ENCODE measurements at regions not wholly inside any gene's neighbourhood (a gene's known extent, or its start where the extent isn't known, plus 50 kb on each side); places are given as distances from the start of the nearest gene placed in this dataset.
A peak's percentile ranks its signal among the peaks of the same experiment; 100 is the strongest.

GRCh38 chr2:198471291-198471690, 666.9 kb downstream of the PLCL1 start:
- H3K4me3 ChIP-seq (ENCODE audit: low read length), result no peak overlapping the region
- no peak for ATAC-seq
- H3K9me3 ChIP-seq (ENCODE audit: low read length), result no peaks in the 10 kb centered on the region; the same call in 1 of the 2 replicates
- H3K79me2 ChIP-seq (ENCODE audit: low read length), result no peaks in the 10 kb centered on the region
- intact Hi-C loops (cut with micrococcal nuclease), result no loop called here
- no peak overlapping the region for H2AFZ ChIP-seq (ENCODE audit: low read length)
- DNase-seq, result no peak
- ChIA-PET CTCF (no interaction called here), POLR2A (ENCODE audit: unreplicated experiment) (no interaction called here)
- H3F3A ChIP-seq (ENCODE audit: low read length, unreplicated experiment), result no peaks in the 10 kb centered on the region
- H3K27ac ChIP-seq (ENCODE audit: low read length), result no peak overlapping the region
- no peak for TF ChIP-seq EZH2phosphoT487 (IDR thresholded peaks at IDR 0.05; ENCODE audit: borderline replicate concordance, low read length)
- TF ChIP-seq EZH2 (IDR thresholded peaks at IDR 0.05; ENCODE audit: low read length, unreplicated experiment), result no peak
- TF ChIP-seq CTCF (conservative IDR thresholded peaks at IDR 0.05; ENCODE audit: low read depth, low read length), result 0 out of 2 replicates have a peak, but pooled peaks have one; percentile 24
- BruUV-seq (replicated peaks), result no TSS peak
- H3K9me2 ChIP-seq (replicated peaks; ENCODE audit: low read length), result no peaks in the 10 kb centered on the region
- H3K36me3 ChIP-seq (ENCODE audit: low read depth, low read length), result no peaks in the 10 kb centered on the region; the same call in 1 of the 2 replicates
- no peaks in the 10 kb centered on the region for H3K4me1 ChIP-seq (ENCODE audit: insufficient read depth, low read length)
- H3K27me3 ChIP-seq (ENCODE audit: low read length), result no peaks in the 10 kb centered on the region
- H3K9ac ChIP-seq (ENCODE audit: low read length), result no peak overlapping the region
- no peak overlapping the region for H3K4me2 ChIP-seq (ENCODE audit: low read length)
- no peaks in the 10 kb centered on the region for H4K20me1 ChIP-seq (ENCODE audit: low read length)

GRCh38 chr2:198468136-198468535, 663.7 kb downstream of the PLCL1 start:
- Histone ChIP-seq H3F3A (ENCODE audit: low read length, unreplicated experiment) (no peaks in the 10 kb centered on the region), H3K27ac (ENCODE audit: low read length) (no peak overlapping the region), H3K9me2 (replicated peaks; ENCODE audit: low read length) (no peaks in the 10 kb centered on the region), H3K4me3 (ENCODE audit: low read length) (no peak overlapping the region), H3K9ac (ENCODE audit: low read length) (no peak overlapping the region), H4K20me1 (ENCODE audit: low read length) (no peaks in the 10 kb centered on the region), H3K4me1 (ENCODE audit: insufficient read depth, low read length) (no peaks in the 10 kb centered on the region), H3K27me3 (ENCODE audit: low read length) (no peaks in the 10 kb centered on the region), H3K79me2 (ENCODE audit: low read length) (no peaks in the 10 kb centered on the region), H3K4me2 (ENCODE audit: low read length) (no peak overlapping the region), H2AFZ (ENCODE audit: low read length) (no peak overlapping the region), H3K36me3 (ENCODE audit: low read depth, low read length) (no peaks in the 10 kb centered on the region; the same call in 1 of the 2 replicates), H3K9me3 (ENCODE audit: low read length) (no peaks in the 10 kb centered on the region; the same call in 1 of the 2 replicates)
- ChIA-PET POLR2A (ENCODE audit: unreplicated experiment) (no interaction called here), CTCF (no interaction called here)
- intact Hi-C loops (cut with micrococcal nuclease), result no loop called here
- no TSS peak for BruUV-seq (replicated peaks)
- ATAC-seq (no peak), DNase-seq (no peak)
- no peak for TF ChIP-seq EZH2phosphoT487 (IDR thresholded peaks at IDR 0.05; ENCODE audit: borderline replicate concordance, low read length)
- TF ChIP-seq EZH2 (IDR thresholded peaks at IDR 0.05; ENCODE audit: low read length, unreplicated experiment), result no peak
- TF ChIP-seq CTCF (conservative IDR thresholded peaks at IDR 0.05; ENCODE audit: low read depth, low read length), result no peak

GRCh38 chr2:198465970-198466369, 661.6 kb downstream of the PLCL1 start:
- no peak for DNase-seq
- CTCF ChIA-PET, result no interaction called here

More at GRCh38 chr2:198465970-198466369, 661.6 kb downstream of the PLCL1 start:
- no TSS peak for BruUV-seq (replicated peaks)
- Histone ChIP-seq H3K4me2 (ENCODE audit: low read length) (no peak overlapping the region), H3K27ac (ENCODE audit: low read length) (no peak overlapping the region), H3K9me3 (ENCODE audit: low read length) (peaks cover 5% of the 10 kb centered on the region; the same call in 1 of the 2 replicates), H2AFZ (ENCODE audit: low read length) (no peak overlapping the region), H3K4me3 (ENCODE audit: low read length) (no peak overlapping the region), H3K27me3 (ENCODE audit: low read length) (no peaks in the 10 kb centered on the region), H3K79me2 (ENCODE audit: low read length) (no peaks in the 10 kb centered on the region), H3K9ac (ENCODE audit: low read length) (no peak overlapping the region), H3K4me1 (ENCODE audit: insufficient read depth, low read length) (no peaks in the 10 kb centered on the region), H3K36me3 (ENCODE audit: low read depth, low read length) (no peaks in the 10 kb centered on the region), H3K9me2 (replicated peaks; ENCODE audit: low read length) (no peaks in the 10 kb centered on the region), H4K20me1 (ENCODE audit: low read length) (no peaks in the 10 kb centered on the region), H3F3A (ENCODE audit: low read length, unreplicated experiment) (no peaks in the 10 kb centered on the region)
- POLR2A ChIA-PET (ENCODE audit: unreplicated experiment), result no interaction called here
- ATAC-seq, result no peak
- intact Hi-C loops (cut with micrococcal nuclease), result no loop called here
- TF ChIP-seq EZH2 (IDR thresholded peaks at IDR 0.05; ENCODE audit: low read length, unreplicated experiment) (no peak), CTCF (conservative IDR thresholded peaks at IDR 0.05; ENCODE audit: low read depth, low read length) (no peak), EZH2phosphoT487 (IDR thresholded peaks at IDR 0.05; ENCODE audit: borderline replicate concordance, low read length) (no peak)

Data from PC-3 (cell line).